Lower lobe of right lung (tissue), 2 donors: ENCODE measurements at regions not wholly inside any gene's neighbourhood (a gene's known extent, or its start where the extent isn't known, plus 50 kb on each side); places are given as distances from the start of the nearest gene placed in this dataset.
A peak's percentile ranks its signal among the peaks of the same experiment; 100 is the strongest.

Source experiments
- ATAC-seq, 2 donors: fragments of 200-7000 bp; cut with Tn5 transposase; one replicate each; pipeline ENCODE4 v1.9.1; 2020 to 2022; ENCODE audit warnings: mild to moderate bottlenecking in 2 of 2, moderate library complexity in 2 of 2
- DNase-seq: peaks from one replicate; pipeline ENCODE4 v3.0.0-alpha.2; 2020
- H3K27ac ChIP-seq: fragments of 200-600 bp; one replicate; pipeline ENCODE4 v1.8.0; 2022
- H3K27me3 ChIP-seq: fragments of 200-600 bp; one replicate; pipeline ENCODE4 v1.8.0; 2022; ENCODE audit warnings: low read depth
- H3K36me3 ChIP-seq: fragments of 200-600 bp; one replicate; pipeline ENCODE4 v1.8.0; 2022; ENCODE audit warnings: mild to moderate bottlenecking
- H3K4me1 ChIP-seq: fragments of 200-600 bp; one replicate; pipeline ENCODE4 v1.8.0; 2022
- H3K4me3 ChIP-seq: fragments of 200-600 bp; one replicate; pipeline ENCODE4 v1.8.0; 2022; ENCODE audit warnings: mild to moderate bottlenecking
- H3K9me3 ChIP-seq: fragments of 200-600 bp; one replicate; pipeline ENCODE4 v1.8.0; 2022
- CTCF ChIP-seq: fragments of 200-600 bp; IDR thresholded peaks from one replicate; pipeline ENCODE4 v1.8.0; 2022; ENCODE audit warnings: antibody characterized with exemption, mild to moderate bottlenecking
- intact Hi-C: fragments of 100-400 bp; cut with DNase I; formaldehyde crosslinking; loops from one replicate; pipeline ENCODE4 v1.11.0; 2022
- donor health status: DM: no; HTN: yes; CAD: no; lungs with severe emphysema.

- Histone ChIP-seq H3K36me3 (no peaks in the 10 kb centered on the region), H3K27me3 (peaks cover 4% of the 10 kb centered on the region), H3K4me3 (no peak overlapping the region), H3K27ac (no peak overlapping the region), H3K9me3 (no peaks in the 10 kb centered on the region), H3K4me1 (no peaks in the 10 kb centered on the region)
- TF ChIP-seq CTCF: no peak
- ATAC-seq (no peak), DNase-seq (no peak)
- intact Hi-C loops: no loop called here
These were observed 64.6 kb upstream of the BTN3A2 start for GRCh38 chr6:26300359-26300758.

- no peak for TF ChIP-seq CTCF
- H3K27me3 ChIP-seq: peaks cover 4% of the 10 kb centered on the region
- H3K27ac ChIP-seq: no peak overlapping the region
- H3K36me3 ChIP-seq: no peaks in the 10 kb centered on the region
- H3K4me1 ChIP-seq: no peaks in the 10 kb centered on the region
- DNase-seq: no peak
- no peak for ATAC-seq
- intact Hi-C loops: no loop called here
- no peak overlapping the region for H3K4me3 ChIP-seq
- H3K9me3 ChIP-seq: no peaks in the 10 kb centered on the region
These were observed 64.2 kb upstream of the BTN3A2 start for GRCh38 chr6:26300828-26301227.

- Histone ChIP-seq H3K27ac (no peak overlapping the region), H3K9me3 (no peaks in the 10 kb centered on the region), H3K4me1 (no peaks in the 10 kb centered on the region), H3K27me3 (peaks cover 4% of the 10 kb centered on the region), H3K36me3 (no peaks in the 10 kb centered on the region), H3K4me3 (no peak overlapping the region)
- TF ChIP-seq CTCF: no peak
- ATAC-seq (no peak), DNase-seq (no peak)
- intact Hi-C loops: no loop called here
These were observed 63.4 kb upstream of the BTN3A2 start for GRCh38 chr6:26301638-26302037.

- Histone ChIP-seq H3K27ac (no peak overlapping the region), H3K4me3 (no peak overlapping the region), H3K27me3 (peaks cover 4% of the 10 kb centered on the region), H3K36me3 (no peaks in the 10 kb centered on the region), H3K4me1 (no peaks in the 10 kb centered on the region), H3K9me3 (no peaks in the 10 kb centered on the region)
- DNase-seq (no peak), ATAC-seq (no peak)
- intact Hi-C loops: no loop called here
- TF ChIP-seq CTCF: no peak
These were observed 61.9 kb upstream of the BTN3A2 start for GRCh38 chr6:26302941-26303559.

- ATAC-seq (no peak), DNase-seq (no peak)
- no peak for TF ChIP-seq CTCF
- peak overlapping the region; percentile 42 for H3K4me3 ChIP-seq
- intact Hi-C loops: no loop called here
- H3K27me3 ChIP-seq: peaks cover 4% of the 10 kb centered on the region
- H3K27ac ChIP-seq: peak overlapping the region; percentile 65
- no peaks in the 10 kb centered on the region for H3K4me1 ChIP-seq
- H3K9me3 ChIP-seq: no peaks in the 10 kb centered on the region
- no peaks in the 10 kb centered on the region for H3K36me3 ChIP-seq
These were observed 60.7 kb upstream of the BTN3A2 start for GRCh38 chr6:26304213-26304796.
